ENCODE measurements at regions not wholly inside any gene's neighbourhood (a gene's known extent, or its start where the extent isn't known, plus 50 kb on each side); places are given as distances from the start of the nearest gene placed in this dataset.

DNA sequence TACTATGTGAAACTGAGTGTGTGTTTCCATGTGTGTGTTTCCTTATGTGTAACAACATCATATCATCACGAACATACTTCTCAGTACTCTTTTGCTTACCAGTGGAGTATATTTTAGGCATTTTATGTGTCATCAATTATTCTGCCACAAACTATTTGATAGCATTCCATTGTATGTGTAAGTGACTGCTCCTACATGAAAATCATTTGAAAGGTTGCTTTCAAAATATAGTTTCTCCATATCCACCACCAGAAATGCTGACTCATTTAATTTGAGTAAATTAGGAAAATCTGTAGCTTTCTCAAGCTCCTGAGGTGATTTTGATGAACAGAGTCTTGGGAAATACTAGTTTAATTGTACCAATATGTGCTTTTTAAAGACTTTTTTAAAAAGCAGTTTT is 376.2 kb downstream of the PCDH18 start:
- H3K36me3 Mint-ChIP-seq (ENCODE audit: low read depth), result no peaks in the 10 kb centered on the region
- TF ChIP-seq, protein P1, sequence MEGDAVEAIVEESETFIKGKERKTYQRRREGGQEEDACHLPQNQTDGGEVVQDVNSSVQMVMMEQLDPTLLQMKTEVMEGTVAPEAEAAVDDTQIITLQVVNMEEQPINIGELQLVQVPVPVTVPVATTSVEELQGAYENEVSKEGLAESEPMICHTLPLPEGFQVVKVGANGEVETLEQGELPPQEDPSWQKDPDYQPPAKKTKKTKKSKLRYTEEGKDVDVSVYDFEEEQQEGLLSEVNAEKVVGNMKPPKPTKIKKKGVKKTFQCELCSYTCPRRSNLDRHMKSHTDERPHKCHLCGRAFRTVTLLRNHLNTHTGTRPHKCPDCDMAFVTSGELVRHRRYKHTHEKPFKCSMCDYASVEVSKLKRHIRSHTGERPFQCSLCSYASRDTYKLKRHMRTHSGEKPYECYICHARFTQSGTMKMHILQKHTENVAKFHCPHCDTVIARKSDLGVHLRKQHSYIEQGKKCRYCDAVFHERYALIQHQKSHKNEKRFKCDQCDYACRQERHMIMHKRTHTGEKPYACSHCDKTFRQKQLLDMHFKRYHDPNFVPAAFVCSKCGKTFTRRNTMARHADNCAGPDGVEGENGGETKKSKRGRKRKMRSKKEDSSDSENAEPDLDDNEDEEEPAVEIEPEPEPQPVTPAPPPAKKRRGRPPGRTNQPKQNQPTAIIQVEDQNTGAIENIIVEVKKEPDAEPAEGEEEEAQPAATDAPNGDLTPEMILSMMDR (conservative IDR thresholded peaks at IDR 0.05), result no peak
- H3K27me3 Mint-ChIP-seq (ENCODE audit: low read depth), result no peaks in the 10 kb centered on the region
- no peak overlapping the region for H3K4me3 Mint-ChIP-seq
- no peaks in the 10 kb centered on the region for H3K4me1 Mint-ChIP-seq
- DNase-seq (ENCODE audit: low read depth, low spot score), result no peak
- H3K27ac Mint-ChIP-seq (ENCODE audit: unreplicated experiment), result no peak overlapping the region
- H3K9me3 Mint-ChIP-seq, result no peaks in the 10 kb centered on the region

DNA sequence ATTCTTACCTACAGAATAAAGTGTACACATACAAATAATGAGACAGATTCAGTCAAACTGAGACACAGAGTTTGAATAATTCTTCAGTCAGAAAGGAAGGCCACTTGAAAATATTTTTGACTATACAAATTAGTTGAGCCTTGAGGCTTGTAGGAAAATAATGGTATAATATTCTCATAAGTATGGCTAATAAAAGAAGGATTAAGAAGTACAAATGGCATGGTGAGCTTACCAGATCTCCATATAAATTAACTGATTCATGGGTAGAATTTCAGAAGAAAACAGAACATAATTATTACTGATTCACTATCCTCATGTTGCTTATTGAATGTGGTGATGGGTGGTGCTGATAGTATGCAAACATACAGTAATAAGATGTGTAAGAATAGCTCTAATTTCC is 401.1 kb downstream of the PCDH18 start:
- TF ChIP-seq, protein P1 (conservative IDR thresholded peaks at IDR 0.05), result no peak
- H3K4me3 Mint-ChIP-seq, result no peak overlapping the region
- H3K27ac Mint-ChIP-seq (ENCODE audit: unreplicated experiment), result no peak overlapping the region
- no peaks in the 10 kb centered on the region for H3K27me3 Mint-ChIP-seq (ENCODE audit: low read depth)
- no peak for DNase-seq (ENCODE audit: low read depth, low spot score)
- H3K36me3 Mint-ChIP-seq (ENCODE audit: low read depth), result no peaks in the 10 kb centered on the region
- H3K4me1 Mint-ChIP-seq, result no peaks in the 10 kb centered on the region
- H3K9me3 Mint-ChIP-seq, result no peaks in the 10 kb centered on the region

DNA sequence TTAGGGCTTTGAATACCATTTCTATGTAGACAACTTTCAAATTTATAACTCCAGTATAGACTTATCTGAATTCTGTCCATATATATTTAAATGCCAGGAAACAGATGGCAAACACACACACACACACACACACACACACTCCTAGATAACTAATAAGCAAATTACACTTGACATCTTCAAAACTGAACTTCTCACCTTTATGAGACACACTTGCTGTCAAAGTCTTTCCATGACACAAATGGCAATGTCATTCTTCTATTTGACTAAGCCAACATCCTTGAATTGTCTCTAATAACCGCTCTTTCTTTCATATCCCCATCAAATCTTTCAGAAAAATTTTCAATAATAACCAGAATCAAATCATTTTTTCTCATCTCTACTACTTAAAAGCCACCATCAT is 402.4 kb downstream of the PCDH18 start:
- H3K9me3 Mint-ChIP-seq, result no peaks in the 10 kb centered on the region
- TF ChIP-seq, protein P1 (conservative IDR thresholded peaks at IDR 0.05), result no peak
- no peaks in the 10 kb centered on the region for H3K27me3 Mint-ChIP-seq (ENCODE audit: low read depth)
- H3K36me3 Mint-ChIP-seq (ENCODE audit: low read depth), result no peaks in the 10 kb centered on the region
- H3K4me3 Mint-ChIP-seq, result no peak overlapping the region
- H3K4me1 Mint-ChIP-seq, result peaks cover 3% of the 10 kb centered on the region
- no peak for DNase-seq (ENCODE audit: low read depth, low spot score)
- H3K27ac Mint-ChIP-seq (ENCODE audit: unreplicated experiment), result no peak overlapping the region

DNA sequence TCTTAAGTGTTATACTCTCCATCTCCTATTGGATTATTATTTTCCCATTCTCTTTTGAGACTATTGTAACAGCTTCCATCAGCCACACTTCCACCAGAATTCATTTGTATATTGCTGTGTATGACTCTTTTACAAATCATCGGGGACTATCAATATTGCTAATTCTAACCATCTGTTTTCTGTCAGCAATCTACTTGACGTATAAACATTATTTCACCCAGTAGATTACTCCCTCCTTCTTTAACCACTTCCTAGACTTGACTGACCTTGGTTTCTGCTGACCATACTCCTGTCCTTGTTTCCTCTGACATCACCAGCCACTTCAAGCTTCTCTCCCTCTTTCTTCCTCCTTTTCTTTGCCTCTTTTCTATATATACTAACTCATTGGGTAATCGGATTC is 402.9 kb downstream of the PCDH18 start:
- H3K36me3 Mint-ChIP-seq (ENCODE audit: low read depth), result no peaks in the 10 kb centered on the region

DNA sequence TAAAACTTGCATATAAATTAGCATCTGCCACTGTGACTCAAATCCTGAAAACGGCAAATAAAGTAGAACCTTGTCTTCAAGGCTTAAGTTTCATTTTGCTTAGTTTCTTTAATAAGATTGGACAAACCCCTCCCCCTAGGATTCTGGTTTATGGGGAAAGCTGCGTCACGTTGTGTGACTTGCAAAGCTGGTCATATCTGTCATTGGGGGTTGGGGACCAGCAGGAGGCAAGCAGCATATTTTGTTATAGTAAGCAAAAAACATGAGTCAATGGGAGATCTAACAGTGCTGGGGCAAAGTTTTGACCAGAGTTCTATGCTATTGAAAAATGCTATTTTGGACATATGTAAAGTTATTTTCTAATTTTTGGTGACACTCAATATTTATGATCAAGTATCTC is 407.3 kb downstream of the PCDH18 start:
- DNase-seq (ENCODE audit: low read depth, low spot score), result no peak
- Mint-ChIP-seq H3K27ac (ENCODE audit: unreplicated experiment) (no peak overlapping the region), H3K36me3 (ENCODE audit: low read depth) (no peaks in the 10 kb centered on the region), H3K4me3 (no peak overlapping the region), H3K27me3 (ENCODE audit: low read depth) (no peaks in the 10 kb centered on the region), H3K4me1 (peaks cover 4% of the 10 kb centered on the region), H3K9me3 (no peaks in the 10 kb centered on the region)
- TF ChIP-seq, protein P1 (conservative IDR thresholded peaks at IDR 0.05), result no peak

More for the DNA sequence above, 402.9 kb downstream of the PCDH18 start:
- H3K4me1 Mint-ChIP-seq, result peaks cover 4% of the 10 kb centered on the region
- H3K9me3 Mint-ChIP-seq, result no peaks in the 10 kb centered on the region
- DNase-seq (ENCODE audit: low read depth, low spot score), result no peak
- H3K27ac Mint-ChIP-seq (ENCODE audit: unreplicated experiment), result no peak overlapping the region
- TF ChIP-seq, protein P1 (conservative IDR thresholded peaks at IDR 0.05), result no peak
- no peaks in the 10 kb centered on the region for H3K27me3 Mint-ChIP-seq (ENCODE audit: low read depth)
- H3K4me3 Mint-ChIP-seq, result no peak overlapping the region
